Activated CD8-positive, alpha-beta T cell treated with anti-CD3 and anti-CD28 coated beads for 36 hours (primary cell): ENCODE measurements at regions not wholly inside any gene's neighbourhood (a gene's known extent, or its start where the extent isn't known, plus 50 kb on each side); places are given as distances from the start of the nearest gene placed in this dataset.

Source experiments
- ATAC-seq: fragments of 200-7000 bp; cut with Tn5 transposase; one replicate; pipeline ENCODE4 v1.10.0; 2021; ENCODE audit warnings: mild to moderate bottlenecking, moderate library complexity
- CTCF ChIA-PET: fragments of 350-600 bp; sonication (Branson Sonifier 250); formaldehyde crosslinking; loops from one replicate; lab custom pipeline; 2021; ENCODE audit warnings: antibody characterized with exemption; lab: Charles Lee
- POLR2A ChIA-PET: fragments of 350-600 bp; sonication (Branson Sonifier 250); formaldehyde crosslinking; loops from one replicate; lab custom pipeline; 2021; ENCODE audit warnings: antibody characterized with exemption; lab: Charles Lee
- DNase-seq: peaks from one replicate; pipeline ENCODE4 v3.0.0-alpha.2; 2020
- H3K27ac Mint-ChIP-seq: one replicate; pipeline ENCODE4 v1.8.0; 2021; ENCODE audit warnings: mild to moderate bottlenecking, mixed read lengths
- H3K27me3 Mint-ChIP-seq: one replicate; pipeline ENCODE4 v1.8.0; 2021; ENCODE audit warnings: mixed read lengths
- H3K36me3 Mint-ChIP-seq: one replicate; pipeline ENCODE4 v1.8.0; 2021; ENCODE audit warnings: low read depth, mixed read lengths
- H3K4me1 Mint-ChIP-seq: one replicate; pipeline ENCODE4 v1.8.0; 2021; ENCODE audit warnings: low read depth, mixed read lengths
- H3K4me3 Mint-ChIP-seq: one replicate; pipeline ENCODE4 v1.8.0; 2021; ENCODE audit warnings: mild to moderate bottlenecking, moderate library complexity, mixed read lengths
- H3K9me3 Mint-ChIP-seq: one replicate; pipeline ENCODE4 v1.8.0; 2021; ENCODE audit warnings: mixed read lengths
- CTCF ChIP-seq: fragments of 200-600 bp; IDR thresholded peaks from one replicate; pipeline ENCODE4 v1.8.0; 2022; ENCODE audit warnings: antibody characterized with exemption, mild to moderate bottlenecking
- intact Hi-C: fragments of 100-400 bp; cut with micrococcal nuclease; formaldehyde crosslinking; loops from one replicate; pipeline ENCODE4 v1.10.0; 2022

GRCh38 chr1:221327954-221328353 is 413.9 kb downstream of the DUSP10 start:
- POLR2A ChIA-PET: no interaction called here
- intact Hi-C loops: no loop called here

GRCh38 chr1:221328371-221328770 is 413.5 kb downstream of the DUSP10 start:
- Mint-ChIP-seq H3K27me3 (peaks cover 8% of the 10 kb centered on the region), H3K4me3 (no peak overlapping the region), H3K36me3 (no peaks in the 10 kb centered on the region), H3K27ac (no peak overlapping the region), H3K4me1 (no peaks in the 10 kb centered on the region), H3K9me3 (peaks cover 7% of the 10 kb centered on the region)
- intact Hi-C loops: no loop called here
- ChIA-PET CTCF (no interaction called here), POLR2A (no interaction called here)
- DNase-seq: no peak
- TF ChIP-seq CTCF: no peak
- no peak for ATAC-seq

More at GRCh38 chr1:221327954-221328353, 413.9 kb downstream of the DUSP10 start:
- DNase-seq: no peak
- TF ChIP-seq CTCF: no peak
- Mint-ChIP-seq H3K27ac (no peak overlapping the region), H3K4me1 (no peaks in the 10 kb centered on the region), H3K9me3 (peaks cover 7% of the 10 kb centered on the region), H3K4me3 (no peak overlapping the region), H3K27me3 (peaks cover 11% of the 10 kb centered on the region), H3K36me3 (no peaks in the 10 kb centered on the region)
- ATAC-seq: no peak
- CTCF ChIA-PET: no interaction called here

- no peak overlapping the region for H3K27ac Mint-ChIP-seq
- H3K4me1 Mint-ChIP-seq: peaks cover 2% of the 10 kb centered on the region
- H3K9me3 Mint-ChIP-seq: peaks cover 7% of the 10 kb centered on the region
- POLR2A ChIA-PET: no interaction called here
- CTCF ChIA-PET: no interaction called here
- no peak overlapping the region for H3K4me3 Mint-ChIP-seq
- no peaks in the 10 kb centered on the region for H3K36me3 Mint-ChIP-seq
- peaks cover 16% of the 10 kb centered on the region for H3K27me3 Mint-ChIP-seq
- intact Hi-C loops: no loop called here
- no peak for TF ChIP-seq CTCF
- ATAC-seq (no peak), DNase-seq (no peak)
Measured at GRCh38 chr1:221331273-221332183, 410.4 kb downstream of the DUSP10 start.

- no peak overlapping the region for H3K27ac Mint-ChIP-seq
- H3K9me3 Mint-ChIP-seq: peaks cover 7% of the 10 kb centered on the region
- ATAC-seq (no peak), DNase-seq (no peak)
- CTCF ChIA-PET: no interaction called here
- H3K27me3 Mint-ChIP-seq: peaks cover 9% of the 10 kb centered on the region
- no peaks in the 10 kb centered on the region for H3K36me3 Mint-ChIP-seq
- no peak for TF ChIP-seq CTCF
- no peak overlapping the region for H3K4me3 Mint-ChIP-seq
- intact Hi-C loops: no loop called here
- POLR2A ChIA-PET: no interaction called here
- H3K4me1 Mint-ChIP-seq: peaks cover 2% of the 10 kb centered on the region
Measured at GRCh38 chr1:221334062-221334461, 407.8 kb downstream of the DUSP10 start.
